ENCODE measurements at regions not wholly inside any gene's neighbourhood (a gene's known extent, or its start where the extent isn't known, plus 50 kb on each side); places are given as distances from the start of the nearest gene placed in this dataset.

DNA sequence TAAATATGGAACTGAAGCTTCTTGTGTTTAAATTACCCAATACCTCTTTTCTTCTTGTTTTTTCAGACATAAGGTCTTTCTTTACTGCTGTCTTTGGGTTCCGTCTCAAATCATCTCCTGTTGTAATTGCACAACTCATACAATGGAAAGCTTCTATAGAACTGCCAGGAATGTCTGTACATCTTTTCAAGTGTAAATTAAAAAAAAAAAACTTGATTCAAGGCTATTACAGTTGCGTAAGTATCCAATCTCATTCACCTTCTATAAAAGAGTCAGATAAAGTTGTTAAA is 243.5 kb downstream of the ICE1 start:
- intact Hi-C loops (cut with DNase I) = no loop called here
- WGBS, 4 donors = 76 to 90% (median 84%) methylated on average over 2 of the region's 2 CpGs
- H3K27ac ChIP-seq = no peak overlapping the region
- H3K9me3 ChIP-seq (replicated peaks in 1 of 3) = no peaks in the 10 kb centered on the region
- peaks cover 0 to 3% of the 10 kb centered on the region in 2 donors for H3K4me1 ChIP-seq (replicated peaks in 1 of 2)
- no peak for TF ChIP-seq POLR2A (IDR thresholded peaks at IDR 0.05)
- TF ChIP-seq, protein P1, sequence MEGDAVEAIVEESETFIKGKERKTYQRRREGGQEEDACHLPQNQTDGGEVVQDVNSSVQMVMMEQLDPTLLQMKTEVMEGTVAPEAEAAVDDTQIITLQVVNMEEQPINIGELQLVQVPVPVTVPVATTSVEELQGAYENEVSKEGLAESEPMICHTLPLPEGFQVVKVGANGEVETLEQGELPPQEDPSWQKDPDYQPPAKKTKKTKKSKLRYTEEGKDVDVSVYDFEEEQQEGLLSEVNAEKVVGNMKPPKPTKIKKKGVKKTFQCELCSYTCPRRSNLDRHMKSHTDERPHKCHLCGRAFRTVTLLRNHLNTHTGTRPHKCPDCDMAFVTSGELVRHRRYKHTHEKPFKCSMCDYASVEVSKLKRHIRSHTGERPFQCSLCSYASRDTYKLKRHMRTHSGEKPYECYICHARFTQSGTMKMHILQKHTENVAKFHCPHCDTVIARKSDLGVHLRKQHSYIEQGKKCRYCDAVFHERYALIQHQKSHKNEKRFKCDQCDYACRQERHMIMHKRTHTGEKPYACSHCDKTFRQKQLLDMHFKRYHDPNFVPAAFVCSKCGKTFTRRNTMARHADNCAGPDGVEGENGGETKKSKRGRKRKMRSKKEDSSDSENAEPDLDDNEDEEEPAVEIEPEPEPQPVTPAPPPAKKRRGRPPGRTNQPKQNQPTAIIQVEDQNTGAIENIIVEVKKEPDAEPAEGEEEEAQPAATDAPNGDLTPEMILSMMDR (IDR thresholded peaks at IDR 0.05) = no peak
- no peak overlapping the region for H3K4me3 ChIP-seq
- DNase-seq = no peak
- H3K36me3 ChIP-seq (replicated peaks in 1 of 2) = no peaks in the 10 kb centered on the region
- no peaks in the 10 kb centered on the region for H3K27me3 ChIP-seq

DNA sequence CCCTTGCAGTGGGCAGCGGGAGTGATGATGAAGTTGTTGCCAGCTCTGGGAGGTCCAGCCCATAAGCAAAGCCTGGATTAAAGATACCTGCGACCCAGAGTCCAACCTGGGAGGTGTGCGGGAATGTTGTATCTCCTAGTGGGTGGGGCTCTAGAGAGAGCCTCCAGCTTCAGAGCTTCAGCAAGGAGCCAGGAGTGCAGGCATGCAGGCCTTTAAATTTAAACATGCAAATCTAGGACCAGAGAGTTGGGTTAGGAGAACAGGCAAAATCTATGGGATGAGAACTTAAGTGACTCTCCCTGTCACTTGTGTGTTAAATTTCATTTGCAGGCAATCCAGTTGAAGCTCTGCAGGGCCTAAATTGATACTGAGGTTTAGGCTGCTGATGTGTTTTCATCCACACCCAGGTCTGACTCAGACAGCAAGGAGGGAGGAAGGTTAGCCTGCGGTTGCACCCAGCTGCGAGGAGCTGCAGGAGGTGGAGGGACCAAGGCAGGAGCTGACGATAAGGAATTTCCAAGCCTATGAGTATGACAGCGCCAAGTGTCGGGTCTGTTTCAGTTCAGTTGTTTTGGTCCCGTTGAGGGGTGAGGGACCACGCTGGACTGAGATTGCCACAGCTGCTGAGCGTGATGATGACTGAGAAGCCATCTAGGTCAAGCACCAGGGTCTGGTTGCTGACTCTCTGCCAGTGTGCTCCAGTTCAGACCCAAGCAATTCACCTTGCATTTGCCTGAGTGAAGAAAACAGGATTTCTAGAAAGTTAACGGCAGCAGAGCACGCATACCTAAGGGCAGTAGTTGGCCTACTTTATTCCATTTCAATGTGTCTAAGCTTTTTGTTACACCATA is 243.0 kb downstream of the ICE1 start:
- Histone ChIP-seq H3K27me3 (no peaks in the 10 kb centered on the region), H3K36me3 (replicated peaks in 1 of 2) (no peaks in the 10 kb centered on the region), H3K4me1 (replicated peaks in 1 of 2) (peaks cover 0 to 3% of the 10 kb centered on the region in 2 donors), H3K27ac (no peak overlapping the region), H3K4me3 (no peak overlapping the region), H3K9me3 (replicated peaks in 1 of 3) (no peaks in the 10 kb centered on the region)
- intact Hi-C loops (cut with DNase I) = no loop called here
- TF ChIP-seq, protein P1 (IDR thresholded peaks at IDR 0.05) = no peak
- TF ChIP-seq POLR2A (IDR thresholded peaks at IDR 0.05) = no peak
- DNase-seq = no peak
- 93 to 95% (median 93%) methylated on average over 13 of the region's 13 CpGs for WGBS, 4 donors

DNA sequence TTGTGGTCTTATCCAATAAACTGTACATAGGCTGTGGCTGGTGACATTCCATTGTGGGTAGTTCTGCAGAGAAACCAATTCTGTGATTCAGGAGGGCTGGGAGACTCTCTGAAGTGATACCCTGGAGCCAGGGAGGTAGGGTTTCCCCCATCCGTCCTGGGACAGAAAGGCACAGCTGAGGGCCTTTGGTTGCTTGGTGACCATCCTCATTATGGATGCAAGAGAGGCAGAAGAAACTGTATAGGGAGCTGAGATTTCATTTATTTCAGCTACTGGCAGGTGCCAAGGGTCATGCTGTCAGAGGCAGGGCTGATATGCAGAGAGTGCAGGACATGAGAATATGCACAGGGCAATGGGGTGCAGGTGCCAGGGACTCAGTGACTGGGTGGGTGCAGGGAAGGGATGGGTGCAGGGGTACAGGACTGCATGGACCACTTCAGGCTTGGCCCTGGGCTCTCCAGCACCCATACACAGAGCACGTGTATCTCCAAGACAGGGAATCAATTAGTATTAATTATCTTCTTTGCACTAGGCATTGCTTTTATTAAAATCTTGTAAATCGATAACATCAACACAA is 236.5 kb downstream of the ICE1 start:
- WGBS, 4 donors = 81 to 91% (median 88%) methylated on average over 3 of the region's 3 CpGs
- intact Hi-C loops (cut with DNase I) = no loop called here
- H3K36me3 ChIP-seq (replicated peaks in 1 of 2) = no peaks in the 10 kb centered on the region
- no peak for DNase-seq
- H3K27me3 ChIP-seq = no peaks in the 10 kb centered on the region
- no peak for TF ChIP-seq POLR2A (IDR thresholded peaks at IDR 0.05)
- TF ChIP-seq, protein P1 (IDR thresholded peaks at IDR 0.05) = no peak
- no peak overlapping the region for H3K4me3 ChIP-seq
- H3K4me1 ChIP-seq (replicated peaks in 1 of 2) = peaks cover 0 to 3% of the 10 kb centered on the region in 2 donors
- no peaks in the 10 kb centered on the region for H3K9me3 ChIP-seq (replicated peaks in 1 of 3)
- H3K27ac ChIP-seq = no peak overlapping the region

DNA sequence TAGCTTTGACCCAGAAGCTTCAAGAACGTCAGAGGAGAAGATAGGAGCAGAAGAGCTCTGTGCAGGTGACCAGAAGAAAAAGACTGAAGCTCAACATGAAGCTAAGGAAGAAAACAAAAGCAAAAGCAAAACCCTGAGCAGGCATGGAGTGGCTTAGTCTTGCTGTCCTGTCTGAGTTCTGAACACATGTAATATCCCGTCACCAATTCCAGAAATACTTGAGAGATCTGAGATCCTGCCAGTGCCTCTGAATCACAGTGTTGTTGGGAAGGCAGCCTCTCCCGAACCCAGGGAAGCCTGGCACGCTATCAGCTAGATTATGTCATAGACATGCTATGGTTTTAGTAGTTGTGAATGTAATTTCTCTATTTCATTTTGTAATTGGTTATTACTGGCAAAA is 235.7 kb downstream of the ICE1 start:
- Histone ChIP-seq H3K36me3 (replicated peaks in 1 of 2) (no peaks in the 10 kb centered on the region), H3K9me3 (replicated peaks in 1 of 3) (no peaks in the 10 kb centered on the region), H3K27me3 (no peaks in the 10 kb centered on the region), H3K4me1 (replicated peaks in 1 of 2) (peaks cover 0 to 3% of the 10 kb centered on the region in 2 donors), H3K27ac (peak overlapping the region in 4 of 5 donors; percentile 33 to 57 (median 37)), H3K4me3 (peak overlapping the region in 1 of 4 donors; percentile 49)
- intact Hi-C loops (cut with DNase I) = no loop called here
- DNase-seq = peak; percentile 76 to 91 (median 85)
- WGBS, 4 donors = 18 to 37% (median 21%) methylated on average over 4 of the region's 4 CpGs
- TF ChIP-seq POLR2A (IDR thresholded peaks at IDR 0.05) = peak in 1 of 2 donors; percentile 20
- TF ChIP-seq, protein P1 (IDR thresholded peaks at IDR 0.05) = no peak

Data from adrenal gland (tissue), 9 donors.